Activated B cell treated with CpG ODN at 0.5 μM for 24 hours (primary cell): ENCODE measurements at regions not wholly inside any gene's neighbourhood (a gene's known extent, or its start where the extent isn't known, plus 50 kb on each side); places are given as distances from the start of the nearest gene placed in this dataset.
"Not testable (repeated sequence)": the region's sequence is repeated elsewhere in the genome, so short reads cannot be mapped to it uniquely, and the experiment has no call there.

Experiments
- ATAC-seq: fragments of 200-7000 bp; cut with Tn5 transposase; one replicate; pipeline ENCODE4 v1.10.0; 2021; ENCODE audit warnings: low read depth, mild to moderate bottlenecking, moderate library complexity
- CTCF ChIA-PET: fragments of 350-600 bp; sonication (Branson Sonifier 250); formaldehyde crosslinking; loops from one replicate; lab custom pipeline; 2021; ENCODE audit warnings: antibody characterized with exemption; lab: Charles Lee
- POLR2A ChIA-PET: fragments of 350-600 bp; sonication (Branson Sonifier 250); formaldehyde crosslinking; loops from one replicate; lab custom pipeline; 2021; ENCODE audit warnings: antibody characterized with exemption; lab: Charles Lee
- DNase-seq: peaks from one replicate; pipeline ENCODE4 v3.0.0; 2022
- H3K27ac Mint-ChIP-seq: one replicate; pipeline ENCODE4 v1.8.0; 2020; ENCODE audit warnings: mixed read lengths
- H3K27me3 Mint-ChIP-seq: one replicate; pipeline ENCODE4 v1.8.0; 2021; ENCODE audit warnings: mixed read lengths
- H3K36me3 Mint-ChIP-seq: one replicate; pipeline ENCODE4 v1.8.0; 2021; ENCODE audit warnings: low read depth, mixed read lengths
- H3K4me1 Mint-ChIP-seq: one replicate; pipeline ENCODE4 v1.8.0; 2021; ENCODE audit warnings: mixed read lengths
- H3K4me3 Mint-ChIP-seq: one replicate; pipeline ENCODE4 v1.8.0; 2020; ENCODE audit warnings: mild to moderate bottlenecking, mixed read lengths
- H3K9me3 Mint-ChIP-seq: one replicate; pipeline ENCODE4 v1.8.0; 2020; ENCODE audit warnings: mixed read lengths
- intact Hi-C: fragments of 100-400 bp; cut with micrococcal nuclease; formaldehyde crosslinking; loops from one replicate; pipeline ENCODE4 v1.15.1; 2024
- TF ChIP-seq, protein P1 (sequence below): fragments of 200-600 bp; IDR thresholded peaks from one replicate; pipeline ENCODE4 v1.8.0; 2022; ENCODE audit warnings: antibody characterized with exemption, mild to moderate bottlenecking

DNA sequence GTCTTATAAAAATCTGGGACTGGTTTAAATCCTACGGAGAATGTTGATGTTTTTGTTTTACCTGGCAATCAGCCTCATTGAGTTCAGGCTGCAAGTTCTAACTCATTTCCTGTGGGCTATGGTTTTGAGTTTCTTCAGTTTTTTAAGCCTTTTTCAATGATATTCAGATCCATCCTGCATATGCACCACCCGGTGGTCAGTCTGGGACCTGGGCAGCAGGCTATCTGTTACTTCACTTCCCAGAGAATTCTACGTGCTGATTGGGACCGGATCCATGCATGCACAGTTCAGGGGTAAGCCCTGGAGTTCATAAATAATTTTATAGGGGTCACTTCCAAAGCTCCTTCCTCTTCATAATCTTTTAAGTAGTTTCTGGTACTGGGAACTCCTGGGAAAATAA, 339.2 kb upstream of the HNRNPA3 start:
- ChIA-PET POLR2A (no interaction called here), CTCF (no interaction called here)
- no peak overlapping the region for H3K27ac Mint-ChIP-seq
- DNase-seq (no peak), ATAC-seq (no peak)
- no peaks in the 10 kb centered on the region for H3K36me3 Mint-ChIP-seq
- TF ChIP-seq, protein P1, sequence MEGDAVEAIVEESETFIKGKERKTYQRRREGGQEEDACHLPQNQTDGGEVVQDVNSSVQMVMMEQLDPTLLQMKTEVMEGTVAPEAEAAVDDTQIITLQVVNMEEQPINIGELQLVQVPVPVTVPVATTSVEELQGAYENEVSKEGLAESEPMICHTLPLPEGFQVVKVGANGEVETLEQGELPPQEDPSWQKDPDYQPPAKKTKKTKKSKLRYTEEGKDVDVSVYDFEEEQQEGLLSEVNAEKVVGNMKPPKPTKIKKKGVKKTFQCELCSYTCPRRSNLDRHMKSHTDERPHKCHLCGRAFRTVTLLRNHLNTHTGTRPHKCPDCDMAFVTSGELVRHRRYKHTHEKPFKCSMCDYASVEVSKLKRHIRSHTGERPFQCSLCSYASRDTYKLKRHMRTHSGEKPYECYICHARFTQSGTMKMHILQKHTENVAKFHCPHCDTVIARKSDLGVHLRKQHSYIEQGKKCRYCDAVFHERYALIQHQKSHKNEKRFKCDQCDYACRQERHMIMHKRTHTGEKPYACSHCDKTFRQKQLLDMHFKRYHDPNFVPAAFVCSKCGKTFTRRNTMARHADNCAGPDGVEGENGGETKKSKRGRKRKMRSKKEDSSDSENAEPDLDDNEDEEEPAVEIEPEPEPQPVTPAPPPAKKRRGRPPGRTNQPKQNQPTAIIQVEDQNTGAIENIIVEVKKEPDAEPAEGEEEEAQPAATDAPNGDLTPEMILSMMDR: no peak
- H3K4me3 Mint-ChIP-seq: no peak overlapping the region
- H3K9me3 Mint-ChIP-seq: peaks cover 17% of the 10 kb centered on the region
- no peaks in the 10 kb centered on the region for H3K4me1 Mint-ChIP-seq
- peaks cover 3% of the 10 kb centered on the region for H3K27me3 Mint-ChIP-seq
- intact Hi-C loops: no loop called here

DNA sequence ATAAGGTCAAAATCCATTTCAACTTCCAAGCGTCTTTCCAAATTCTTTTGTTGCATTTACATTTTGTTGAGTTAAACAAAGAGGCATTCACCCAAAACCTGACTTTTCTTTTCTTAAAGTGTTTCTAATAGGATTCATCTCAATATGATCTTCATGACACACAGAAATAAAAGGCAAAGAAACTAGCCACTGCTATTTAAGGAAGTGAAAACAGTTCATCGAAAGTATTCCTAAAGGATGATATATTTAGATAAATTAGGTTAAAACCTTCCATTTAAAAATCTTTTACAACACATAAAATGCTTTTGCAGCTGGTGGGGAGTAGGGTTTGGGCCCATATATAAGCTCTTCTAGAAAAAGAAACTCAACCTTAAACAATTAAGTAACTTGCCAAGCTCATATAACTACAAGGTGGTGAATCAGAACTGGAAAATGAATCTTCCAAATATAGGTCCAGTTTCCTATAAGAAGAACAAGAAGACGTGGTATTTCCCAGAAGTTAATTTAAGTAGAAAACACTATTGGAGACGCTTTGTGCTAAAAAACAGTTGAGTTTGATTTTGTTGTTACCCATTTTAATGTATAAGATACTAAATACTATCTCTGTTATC, 336.0 kb upstream of the HNRNPA3 start:
- intact Hi-C loops: no loop called here
- H3K27ac Mint-ChIP-seq: no peak overlapping the region

DNA sequence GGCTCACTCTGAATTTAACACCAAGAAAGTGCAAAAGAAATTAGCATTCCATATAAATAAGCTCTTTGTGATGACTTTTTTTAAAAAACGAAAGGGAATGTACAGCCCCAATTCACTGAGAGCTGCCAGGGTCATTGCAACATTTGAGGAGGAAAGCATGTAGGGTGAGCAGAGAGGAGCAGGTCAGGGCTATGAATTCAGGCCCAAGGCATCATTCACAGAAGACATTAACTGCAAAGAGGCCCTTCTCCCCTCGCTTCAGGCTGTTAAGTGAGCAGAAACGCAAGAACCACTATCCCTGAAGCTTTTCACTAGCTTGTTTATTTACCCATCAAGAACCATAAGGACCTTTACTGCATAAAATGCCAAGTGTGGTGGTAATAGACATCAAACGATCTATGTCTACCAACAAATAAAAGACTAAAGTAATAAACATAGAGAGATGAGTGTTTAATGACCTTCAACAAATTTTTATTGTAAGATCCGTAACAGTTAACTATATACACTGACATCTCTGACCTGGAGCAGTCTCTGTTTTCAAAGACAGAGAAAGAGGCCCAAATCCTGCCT, 333.1 kb upstream of the HNRNPA3 start:
- Mint-ChIP-seq H3K36me3 (no peaks in the 10 kb centered on the region), H3K4me3 (no peak overlapping the region), H3K27me3 (peaks cover 3% of the 10 kb centered on the region), H3K9me3 (no peaks in the 10 kb centered on the region), H3K27ac (no peak overlapping the region), H3K4me1 (no peaks in the 10 kb centered on the region)
- ATAC-seq (no peak), DNase-seq (no peak)
- ChIA-PET POLR2A (no interaction called here), CTCF (no interaction called here)
- intact Hi-C loops: no loop called here
- TF ChIP-seq, protein P1: no peak

More for the DNA sequence above, 336.0 kb upstream of the HNRNPA3 start:
- TF ChIP-seq, protein P1: no peak
- ATAC-seq: no peak
- Mint-ChIP-seq H3K27me3 (peaks cover 3% of the 10 kb centered on the region), H3K4me1 (no peaks in the 10 kb centered on the region), H3K36me3 (no peaks in the 10 kb centered on the region), H3K4me3 (no peak overlapping the region), H3K9me3 (peaks cover 10% of the 10 kb centered on the region)
- ChIA-PET POLR2A (no interaction called here), CTCF (no interaction called here)
- DNase-seq: no peak

DNA sequence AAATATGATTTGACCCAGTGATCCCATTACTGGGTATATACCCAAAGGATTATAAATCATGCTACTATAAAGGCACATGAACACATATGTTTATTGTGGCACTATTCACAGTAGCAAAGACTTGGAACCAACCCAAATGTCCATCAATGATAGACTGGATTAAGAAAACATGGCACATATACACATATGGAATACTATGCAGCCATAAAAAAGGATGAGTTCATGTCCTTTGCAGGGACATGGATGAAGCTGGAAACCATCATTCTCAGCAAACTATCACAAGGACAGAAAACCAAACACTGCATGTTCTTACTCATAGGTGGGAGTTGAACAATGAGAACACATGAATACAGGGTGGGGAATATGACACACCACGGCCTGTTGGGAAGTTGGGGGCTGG, 330.5 kb upstream of the HNRNPA3 start:
- H3K27me3 Mint-ChIP-seq, intact Hi-C loops, POLR2A ChIA-PET, ATAC-seq, H3K9me3 Mint-ChIP-seq, H3K4me1 Mint-ChIP-seq, DNase-seq, H3K4me3 Mint-ChIP-seq, CTCF ChIA-PET, H3K36me3 Mint-ChIP-seq, H3K27ac Mint-ChIP-seq: not testable (repeated sequence)

DNA sequence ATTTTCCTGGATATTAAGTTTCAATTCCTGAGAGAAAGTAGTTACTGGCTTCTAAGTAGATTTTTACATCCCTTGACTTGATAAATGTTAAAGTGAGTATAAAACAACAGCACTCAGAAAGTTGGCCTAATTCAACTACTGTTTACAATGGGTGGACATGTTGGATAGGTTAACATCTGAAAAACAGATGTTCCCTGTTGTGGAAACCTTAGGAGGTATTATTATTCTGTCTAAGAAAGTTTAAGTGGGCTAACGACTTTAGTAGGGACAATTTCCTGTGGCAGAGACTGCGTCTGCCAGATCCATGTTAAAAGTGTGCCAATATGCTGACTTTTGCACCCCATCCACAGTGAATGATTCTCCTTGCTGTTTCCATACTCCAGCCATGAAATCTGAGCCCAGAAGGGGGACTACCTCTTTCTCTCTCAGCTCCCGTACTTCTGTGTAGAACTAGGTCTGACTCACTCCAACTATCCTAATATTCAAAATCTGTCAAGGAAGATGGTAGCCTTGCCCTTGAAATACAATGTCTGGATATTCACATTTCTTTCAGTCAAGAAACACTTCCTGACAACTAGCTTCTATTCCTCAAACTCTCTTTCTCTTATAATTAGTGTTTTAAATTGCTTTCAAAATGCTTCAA, 327.5 kb upstream of the HNRNPA3 start:
- ATAC-seq (no peak), DNase-seq (no peak)
- POLR2A ChIA-PET: no interaction called here
- TF ChIP-seq, protein P1: no peak
- Mint-ChIP-seq H3K27me3 (peaks cover 4% of the 10 kb centered on the region), H3K4me3 (no peak overlapping the region), H3K27ac (no peak overlapping the region), H3K9me3 (no peaks in the 10 kb centered on the region), H3K4me1 (no peaks in the 10 kb centered on the region), H3K36me3 (no peaks in the 10 kb centered on the region)
- intact Hi-C loops: no loop called here
- CTCF ChIA-PET: no interaction called here
